Ishikawa (cell line): ENCODE measurements at regions not wholly inside any gene's neighbourhood (a gene's known extent, or its start where the extent isn't known, plus 50 kb on each side); places are given as distances from the start of the nearest gene placed in this dataset.

Source experiments
- CEBPB ChIP-seq: IDR thresholded peaks from 2 replicates; pipeline ENCODE4 v1.6.1; 2012
- CREB1 ChIP-seq: IDR thresholded peaks from 2 replicates; pipeline ENCODE4 v1.6.1; 2012; ENCODE audit warnings: low read depth
- EGR1 ChIP-seq: IDR thresholded peaks from 2 replicates; pipeline ENCODE4 v1.6.1; 2012
- EP300 ChIP-seq: IDR thresholded peaks from 2 replicates; pipeline ENCODE4 v1.6.1; 2012; ENCODE audit warnings: borderline replicate concordance
- FOXM1 ChIP-seq: IDR thresholded peaks from 2 replicates; pipeline ENCODE4 v1.6.1; 2012; ENCODE audit warnings: low read depth, borderline replicate concordance
- MAX ChIP-seq: IDR thresholded peaks from 2 replicates; pipeline ENCODE4 v1.6.1; 2012
- NFIC ChIP-seq: IDR thresholded peaks from 2 replicates; pipeline ENCODE4 v1.6.1; 2012
- RAD21 ChIP-seq: IDR thresholded peaks from 2 replicates; pipeline ENCODE4 v1.6.1; 2012; ENCODE audit warnings: low read depth
- TAF1 ChIP-seq: IDR thresholded peaks from 2 replicates; pipeline ENCODE4 v1.6.1; 2012; ENCODE audit warnings: low read depth, mild to moderate bottlenecking
- TCF12 ChIP-seq: IDR thresholded peaks from 2 replicates; pipeline ENCODE4 v1.6.1; 2012; ENCODE audit warnings: low read depth
- TEAD4 ChIP-seq: IDR thresholded peaks from 2 replicates; pipeline ENCODE4 v1.6.1; 2012
- YY1 ChIP-seq: IDR thresholded peaks from 2 replicates; pipeline ENCODE4 v1.6.1; 2012; ENCODE audit warnings: low read depth
- ZBTB7A ChIP-seq: IDR thresholded peaks from 2 replicates; pipeline ENCODE4 v1.6.1; 2012; ENCODE audit warnings: low read depth
- TF ChIP-seq, protein P1 (sequence below): IDR thresholded peaks from 2 replicates; pipeline ENCODE4 v1.6.1; 2012
- TF ChIP-seq, protein P2 (sequence below): IDR thresholded peaks from 2 replicates; pipeline ENCODE4 v1.6.1; 2012; ENCODE audit warnings: low read depth, mild to moderate bottlenecking

DNA sequence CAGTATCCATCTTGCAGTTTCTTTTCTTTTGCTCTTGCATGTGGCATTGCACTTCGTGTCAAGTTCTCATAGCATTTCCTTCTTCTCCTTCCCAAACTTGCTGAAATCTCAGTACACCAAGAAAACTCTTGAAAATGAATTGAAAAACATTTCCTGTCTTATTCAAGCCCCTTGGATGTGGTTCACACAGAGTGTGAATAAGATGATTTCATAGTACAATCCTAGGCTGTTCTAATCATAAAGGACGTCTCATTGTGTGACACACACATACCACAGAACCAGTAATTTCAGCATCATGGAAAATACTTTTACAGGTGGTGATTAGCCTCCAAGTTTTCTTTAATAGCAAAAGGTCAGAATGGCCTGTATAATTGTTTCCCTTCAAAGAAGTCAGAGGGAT is 121.6 kb upstream of the AADACL2 start:
- TF ChIP-seq MAX (no peak), EP300 (no peak), FOXM1 (no peak), YY1 (no peak), CEBPB (no peak), ZBTB7A (no peak)
- TF ChIP-seq, protein P1, sequence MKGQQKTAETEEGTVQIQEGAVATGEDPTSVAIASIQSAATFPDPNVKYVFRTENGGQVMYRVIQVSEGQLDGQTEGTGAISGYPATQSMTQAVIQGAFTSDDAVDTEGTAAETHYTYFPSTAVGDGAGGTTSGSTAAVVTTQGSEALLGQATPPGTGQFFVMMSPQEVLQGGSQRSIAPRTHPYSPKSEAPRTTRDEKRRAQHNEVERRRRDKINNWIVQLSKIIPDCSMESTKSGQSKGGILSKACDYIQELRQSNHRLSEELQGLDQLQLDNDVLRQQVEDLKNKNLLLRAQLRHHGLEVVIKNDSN = no peak

DNA sequence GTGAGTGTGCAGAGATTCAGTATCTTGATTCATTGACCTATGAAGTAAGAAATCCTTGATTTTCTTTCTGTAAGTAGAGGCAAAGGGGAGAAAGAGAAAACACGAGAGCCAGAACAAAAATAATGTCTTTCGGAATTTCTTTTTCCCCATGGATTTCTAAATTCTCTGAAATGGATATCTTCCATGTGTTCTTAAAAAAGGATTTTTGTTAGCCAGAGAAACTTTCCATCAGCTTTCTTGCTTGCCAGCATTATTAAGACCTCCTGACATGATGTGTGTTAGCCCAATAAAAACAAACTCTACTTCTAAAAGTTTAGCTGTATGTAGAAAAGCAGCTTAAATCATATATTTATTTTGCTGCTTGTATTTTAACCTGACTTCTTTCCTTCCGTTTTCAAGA is 122.3 kb upstream of the AADACL2 start:
- TF ChIP-seq ZBTB7A (no peak), FOXM1 (no peak), EP300 (no peak), YY1 (no peak), RAD21 (no peak), NFIC (no peak), EGR1 (no peak), MAX (no peak), TEAD4 (no peak), CEBPB (no peak), TAF1 (no peak), CREB1 (no peak), TCF12 (no peak)
- TF ChIP-seq, protein P2, sequence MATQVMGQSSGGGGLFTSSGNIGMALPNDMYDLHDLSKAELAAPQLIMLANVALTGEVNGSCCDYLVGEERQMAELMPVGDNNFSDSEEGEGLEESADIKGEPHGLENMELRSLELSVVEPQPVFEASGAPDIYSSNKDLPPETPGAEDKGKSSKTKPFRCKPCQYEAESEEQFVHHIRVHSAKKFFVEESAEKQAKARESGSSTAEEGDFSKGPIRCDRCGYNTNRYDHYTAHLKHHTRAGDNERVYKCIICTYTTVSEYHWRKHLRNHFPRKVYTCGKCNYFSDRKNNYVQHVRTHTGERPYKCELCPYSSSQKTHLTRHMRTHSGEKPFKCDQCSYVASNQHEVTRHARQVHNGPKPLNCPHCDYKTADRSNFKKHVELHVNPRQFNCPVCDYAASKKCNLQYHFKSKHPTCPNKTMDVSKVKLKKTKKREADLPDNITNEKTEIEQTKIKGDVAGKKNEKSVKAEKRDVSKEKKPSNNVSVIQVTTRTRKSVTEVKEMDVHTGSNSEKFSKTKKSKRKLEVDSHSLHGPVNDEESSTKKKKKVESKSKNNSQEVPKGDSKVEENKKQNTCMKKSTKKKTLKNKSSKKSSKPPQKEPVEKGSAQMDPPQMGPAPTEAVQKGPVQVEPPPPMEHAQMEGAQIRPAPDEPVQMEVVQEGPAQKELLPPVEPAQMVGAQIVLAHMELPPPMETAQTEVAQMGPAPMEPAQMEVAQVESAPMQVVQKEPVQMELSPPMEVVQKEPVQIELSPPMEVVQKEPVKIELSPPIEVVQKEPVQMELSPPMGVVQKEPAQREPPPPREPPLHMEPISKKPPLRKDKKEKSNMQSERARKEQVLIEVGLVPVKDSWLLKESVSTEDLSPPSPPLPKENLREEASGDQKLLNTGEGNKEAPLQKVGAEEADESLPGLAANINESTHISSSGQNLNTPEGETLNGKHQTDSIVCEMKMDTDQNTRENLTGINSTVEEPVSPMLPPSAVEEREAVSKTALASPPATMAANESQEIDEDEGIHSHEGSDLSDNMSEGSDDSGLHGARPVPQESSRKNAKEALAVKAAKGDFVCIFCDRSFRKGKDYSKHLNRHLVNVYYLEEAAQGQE = no peak
- TF ChIP-seq, protein P1 = no peak

GRCh38 chr3:151609491-151609890 is 124.2 kb upstream of the AADACL2 start:
- no peak for TF ChIP-seq NFIC
- TF ChIP-seq CREB1 = no peak
- TF ChIP-seq YY1 = no peak
- TF ChIP-seq, protein P1 = no peak
- TF ChIP-seq FOXM1 = no peak
- TF ChIP-seq, protein P2 = no peak
- TF ChIP-seq EGR1 = no peak
- no peak for TF ChIP-seq TEAD4
- no peak for TF ChIP-seq TAF1
- no peak for TF ChIP-seq CEBPB
- no peak for TF ChIP-seq RAD21
- TF ChIP-seq ZBTB7A = no peak
- no peak for TF ChIP-seq TCF12
- TF ChIP-seq MAX = no peak

- TF ChIP-seq EGR1 (no peak), TAF1 (no peak), TEAD4 (no peak), YY1 (no peak), RAD21 (no peak), CEBPB (no peak), FOXM1 (no peak), ZBTB7A (no peak), EP300 (no peak)
- TF ChIP-seq, protein P2 = no peak
Observed at GRCh38 chr3:151604891-151605290, 128.8 kb upstream of the AADACL2 start.
